Endothelial cell of umbilical vein (primary cell): ENCODE measurements at regions not wholly inside any gene's neighbourhood (a gene's known extent, or its start where the extent isn't known, plus 50 kb on each side); places are given as distances from the start of the nearest gene placed in this dataset.

Experiments
- BruUV-seq: library from RNA; stranded (reverse); fragments of 400-500 nt; replicated peaks from 2 replicates; lab custom pipeline; 2021; lab: Mats Ljungman, UMichigan
- CTCF ChIA-PET: fragments of 300-600, 350-600 bp; sonication (Branson Sonifier 250); formaldehyde crosslinking; loops from one replicate; lab custom pipeline; 2021; ENCODE audit warnings: antibody characterized with exemption, inconsistent platforms; lab: Charles Lee
- POLR2A ChIA-PET: fragments of 300-600, 350-600 bp; sonication (Branson Sonifier 250); formaldehyde crosslinking; loops from one replicate; lab custom pipeline; 2021; ENCODE audit warnings: antibody characterized with exemption, inconsistent platforms; lab: Charles Lee
- DNase-seq: peaks from one replicate; pipeline ENCODE4 v3.0.0-alpha.2; 2011; ENCODE audit warnings: low read depth, low spot score
- FAIRE-seq: peaks from 2 replicates; lab custom pipeline; 2011; peaks lifted over from hg19 to GRCh38; lab: Jason Lieb, UNC
- H2AFZ ChIP-seq: 2 replicates; pipeline ENCODE4 v1.6.0; 2012; ENCODE audit warnings: low read depth, low read length, control low read depth, inconsistent platforms
- H3K27ac ChIP-seq: 2 replicates; pipeline ENCODE4 v1.5.1; 2011; ENCODE audit warnings: low read depth, mild to moderate bottlenecking, control low read depth, low read length, moderate library complexity; ENCODE audit not compliant: insufficient read depth
- H3K27me3 ChIP-seq, 2 experiments: 2 replicates each; pipeline versions ENCODE4 v1.6.0 to v1.6.1; 2011; ENCODE audit warnings: low read length in 2 of 2, mixed read lengths in 1 of 2; ENCODE audit not compliant: control insufficient read depth in 2 of 2, insufficient read depth in 2 of 2
- H3K36me3 ChIP-seq, 2 experiments: 2 replicates in 1 of 2; 3 replicates in 1 of 2; pipeline ENCODE4 v1.5.1; 2011; ENCODE audit warnings: low read length in 2 of 2, mild to moderate bottlenecking in 1 of 2, moderate library complexity in 1 of 2; ENCODE audit not compliant: control insufficient read depth in 2 of 2, insufficient read depth in 2 of 2; ENCODE audit errors: extremely low read depth in 1 of 2
- H3K4me1 ChIP-seq: 3 replicates; pipeline ENCODE4 v1.5.1; 2011; ENCODE audit warnings: mild to moderate bottlenecking, low read length; ENCODE audit not compliant: control insufficient read depth, insufficient read depth; ENCODE audit errors: extremely low read depth
- H3K4me2 ChIP-seq: 2 replicates; pipeline ENCODE4 v1.6.1; 2011; ENCODE audit warnings: low read length, control low read depth, mixed read lengths; ENCODE audit not compliant: insufficient read depth
- H3K4me3 ChIP-seq, 3 experiments: fragments of 200-600 bp in 1 of 3; sonication (generic), shearing (Covaris generic) in 1 of 3; replicated peaks in 1 of 3; 2 replicates each; pipeline ENCODE4 v1.5.1; 2011 to 2016; ENCODE audit warnings: control low read depth in 3 of 3, low read length in 3 of 3, mild to moderate bottlenecking in 2 of 3, inconsistent platforms in 1 of 3, low read depth in 1 of 3, moderate library complexity in 1 of 3; ENCODE audit not compliant: insufficient read depth in 1 of 3
- H3K79me2 ChIP-seq: 2 replicates; pipeline ENCODE4 v1.6.0; 2012; ENCODE audit warnings: low read length, inconsistent platforms; ENCODE audit not compliant: control insufficient read depth, insufficient read depth
- H3K9ac ChIP-seq: replicated peaks from 2 replicates; pipeline ENCODE3; 2011; ENCODE audit warnings: low read length, control low read depth; ENCODE audit not compliant: insufficient read depth; ENCODE audit errors: extremely low read depth
- H3K9me1 ChIP-seq: replicated peaks from 3 replicates; pipeline ENCODE4 v1.6.0; 2011; ENCODE audit warnings: mild to moderate bottlenecking, low read length; ENCODE audit not compliant: control insufficient read depth, insufficient read depth; ENCODE audit errors: extremely low read depth
- H3K9me3 ChIP-seq: replicated peaks from 2 replicates; pipeline ENCODE4 v1.5.1; 2012; ENCODE audit warnings: low read length, inconsistent platforms; ENCODE audit not compliant: control insufficient read depth, insufficient read depth
- H4K20me1 ChIP-seq: replicated peaks from 2 replicates; pipeline ENCODE3; 2011; ENCODE audit warnings: mild to moderate bottlenecking, low read length; ENCODE audit not compliant: control insufficient read depth, insufficient read depth; ENCODE audit errors: extremely low read depth
- EZH2 ChIP-seq: IDR thresholded peaks from 2 replicates; pipeline ENCODE4 v1.6.1; 2012; ENCODE audit warnings: borderline replicate concordance, low read depth, mild to moderate bottlenecking, moderate library complexity, low read length, inconsistent platforms; ENCODE audit not compliant: severe bottlenecking
- FOS ChIP-seq: IDR thresholded peaks from 2 replicates; pipeline ENCODE4 v1.6.1; 2011; ENCODE audit warnings: mild to moderate bottlenecking, low read length, moderate library complexity, borderline replicate concordance; ENCODE audit not compliant: insufficient read depth
- GATA2 ChIP-seq: IDR thresholded peaks from 2 replicates; pipeline ENCODE4 v1.7.0; 2011; ENCODE audit warnings: low read depth, mild to moderate bottlenecking, moderate library complexity, mixed read lengths, low read length; ENCODE audit not compliant: insufficient read length, insufficient read depth
- JUN ChIP-seq: IDR thresholded peaks from 2 replicates; pipeline ENCODE4 v1.6.1; 2011; ENCODE audit warnings: borderline replicate concordance, low read depth; ENCODE audit not compliant: insufficient read length, insufficient read depth
- MYC ChIP-seq: IDR thresholded peaks from one replicate; pipeline ENCODE4 v1.6.1; 2011; ENCODE audit warnings: mild to moderate bottlenecking, low read depth, low read length
- POLR2A ChIP-seq: IDR thresholded peaks from 2 replicates; pipeline ENCODE4 v1.6.1; 2012; ENCODE audit warnings: low read depth, mild to moderate bottlenecking, control low read depth, low read length
- POLR2AphosphoS5 ChIP-seq: IDR thresholded peaks from 2 replicates; pipeline ENCODE4 v1.6.1; 2012; ENCODE audit warnings: low read depth, mild to moderate bottlenecking, control low read depth, low read length, moderate library complexity; ENCODE audit not compliant: insufficient read depth
- dilution Hi-C: fragments of 300-500 bp; cut with MboI; formaldehyde crosslinking; loops from one replicate; pipeline ENCODE4 v1.15.0; 2019; ENCODE audit warnings: low sequenced_read_pairs; ENCODE audit not compliant: extremely low pct_ligation_motif_present
- intact Hi-C: fragments of 100-400 bp; cut with micrococcal nuclease; formaldehyde crosslinking; loops from one replicate; pipeline ENCODE4 v1.10.0; 2022
- TF ChIP-seq, protein P1 (sequence below): IDR thresholded peaks from 2 replicates; pipeline ENCODE4 v1.6.1; 2011; ENCODE audit not compliant: insufficient read depth, insufficient read length
- TF ChIP-seq, protein P2 (sequence below), 2 donors: IDR thresholded peaks; 1 replicate in 1 of 2; 2 replicates in 1 of 2; pipeline ENCODE4 v1.5.1; 2011; ENCODE audit warnings: low read length in 2 of 2, mild to moderate bottlenecking in 2 of 2, moderate library complexity in 2 of 2, control low read depth in 1 of 2, inconsistent platforms in 1 of 2, low read depth in 1 of 2; ENCODE audit not compliant: insufficient read depth in 1 of 2; ENCODE audit errors: extremely low read depth in 1 of 2

DNA sequence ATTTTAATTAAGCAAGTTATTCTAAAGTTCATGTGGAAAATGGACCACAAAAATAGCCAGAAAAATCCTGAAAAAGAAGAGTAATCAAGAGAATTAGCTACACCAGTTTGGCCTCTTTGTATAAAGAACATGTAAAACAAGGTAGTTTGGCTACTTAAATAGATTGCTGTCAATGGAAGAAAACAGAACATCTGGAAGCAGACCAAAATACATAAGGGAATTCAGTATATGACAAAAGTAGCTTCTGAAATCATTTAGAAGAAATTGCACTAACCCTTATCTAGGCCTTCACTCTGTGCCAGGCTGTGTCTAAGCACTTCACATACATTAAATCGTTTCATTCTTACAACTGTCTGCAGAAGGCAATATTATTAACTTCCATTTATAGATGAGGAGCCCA is 156.6 kb downstream of the PRDM6 start:
- no peak overlapping the region for H3K4me2 ChIP-seq
- TF ChIP-seq, protein P1, sequence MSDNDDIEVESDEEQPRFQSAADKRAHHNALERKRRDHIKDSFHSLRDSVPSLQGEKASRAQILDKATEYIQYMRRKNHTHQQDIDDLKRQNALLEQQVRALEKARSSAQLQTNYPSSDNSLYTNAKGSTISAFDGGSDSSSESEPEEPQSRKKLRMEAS: no peak
- TF ChIP-seq POLR2A (no peak), POLR2AphosphoS5 (no peak), GATA2 (no peak), FOS (no peak), MYC (no peak), JUN (no peak), EZH2 (no peak)
- TF ChIP-seq, protein P2, sequence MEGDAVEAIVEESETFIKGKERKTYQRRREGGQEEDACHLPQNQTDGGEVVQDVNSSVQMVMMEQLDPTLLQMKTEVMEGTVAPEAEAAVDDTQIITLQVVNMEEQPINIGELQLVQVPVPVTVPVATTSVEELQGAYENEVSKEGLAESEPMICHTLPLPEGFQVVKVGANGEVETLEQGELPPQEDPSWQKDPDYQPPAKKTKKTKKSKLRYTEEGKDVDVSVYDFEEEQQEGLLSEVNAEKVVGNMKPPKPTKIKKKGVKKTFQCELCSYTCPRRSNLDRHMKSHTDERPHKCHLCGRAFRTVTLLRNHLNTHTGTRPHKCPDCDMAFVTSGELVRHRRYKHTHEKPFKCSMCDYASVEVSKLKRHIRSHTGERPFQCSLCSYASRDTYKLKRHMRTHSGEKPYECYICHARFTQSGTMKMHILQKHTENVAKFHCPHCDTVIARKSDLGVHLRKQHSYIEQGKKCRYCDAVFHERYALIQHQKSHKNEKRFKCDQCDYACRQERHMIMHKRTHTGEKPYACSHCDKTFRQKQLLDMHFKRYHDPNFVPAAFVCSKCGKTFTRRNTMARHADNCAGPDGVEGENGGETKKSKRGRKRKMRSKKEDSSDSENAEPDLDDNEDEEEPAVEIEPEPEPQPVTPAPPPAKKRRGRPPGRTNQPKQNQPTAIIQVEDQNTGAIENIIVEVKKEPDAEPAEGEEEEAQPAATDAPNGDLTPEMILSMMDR (IDR thresholded peaks at IDR 0.05; ENCODE audit: extremely low read depth in 1 of 2, insufficient read depth in 1 of 2, low read depth in 1 of 2, low read length in 2 of 2): no peak
- dilution Hi-C loops: no loop called here
- no peaks in the 10 kb centered on the region for H4K20me1 ChIP-seq
- no peaks in the 10 kb centered on the region for H3K4me1 ChIP-seq
- no peaks in the 10 kb centered on the region for H3K27me3 ChIP-seq
- H3K9me1 ChIP-seq: no peaks in the 10 kb centered on the region
- FAIRE-seq (no peak), DNase-seq (no peak)
- intact Hi-C loops: no loop called here
- no peak overlapping the region for H3K4me3 ChIP-seq
- ChIA-PET POLR2A (no interaction called here), CTCF (interaction anchor here (0.9 kb wide), 1 partner anchor 365 kb away, joined by 3 read pairs; no protein-coding TSS in a partner anchor)
- H3K9me3 ChIP-seq: no peaks in the 10 kb centered on the region
- H3K27ac ChIP-seq: no peak overlapping the region
- no peaks in the 10 kb centered on the region for H3K36me3 ChIP-seq
- H3K9ac ChIP-seq: no peak overlapping the region
- no TSS peak for BruUV-seq
- no peak overlapping the region for H2AFZ ChIP-seq
- H3K79me2 ChIP-seq: no peaks in the 10 kb centered on the region
